ENCODE measurements at regions not wholly inside any gene's neighbourhood (a gene's known extent, or its start where the extent isn't known, plus 50 kb on each side); places are given as distances from the start of the nearest gene placed in this dataset.

- TF ChIP-seq, protein P1, sequence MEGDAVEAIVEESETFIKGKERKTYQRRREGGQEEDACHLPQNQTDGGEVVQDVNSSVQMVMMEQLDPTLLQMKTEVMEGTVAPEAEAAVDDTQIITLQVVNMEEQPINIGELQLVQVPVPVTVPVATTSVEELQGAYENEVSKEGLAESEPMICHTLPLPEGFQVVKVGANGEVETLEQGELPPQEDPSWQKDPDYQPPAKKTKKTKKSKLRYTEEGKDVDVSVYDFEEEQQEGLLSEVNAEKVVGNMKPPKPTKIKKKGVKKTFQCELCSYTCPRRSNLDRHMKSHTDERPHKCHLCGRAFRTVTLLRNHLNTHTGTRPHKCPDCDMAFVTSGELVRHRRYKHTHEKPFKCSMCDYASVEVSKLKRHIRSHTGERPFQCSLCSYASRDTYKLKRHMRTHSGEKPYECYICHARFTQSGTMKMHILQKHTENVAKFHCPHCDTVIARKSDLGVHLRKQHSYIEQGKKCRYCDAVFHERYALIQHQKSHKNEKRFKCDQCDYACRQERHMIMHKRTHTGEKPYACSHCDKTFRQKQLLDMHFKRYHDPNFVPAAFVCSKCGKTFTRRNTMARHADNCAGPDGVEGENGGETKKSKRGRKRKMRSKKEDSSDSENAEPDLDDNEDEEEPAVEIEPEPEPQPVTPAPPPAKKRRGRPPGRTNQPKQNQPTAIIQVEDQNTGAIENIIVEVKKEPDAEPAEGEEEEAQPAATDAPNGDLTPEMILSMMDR (IDR thresholded peaks at IDR 0.05), result no peak
- TF ChIP-seq POLR2A (IDR thresholded peaks at IDR 0.05), result no peak
These were observed 724.1 kb downstream of the GALR1 start for GRCh38 chr18:77973745-77974144.
